OCI-LY3 (cell line): ENCODE measurements at regions not wholly inside any gene's neighbourhood (a gene's known extent, or its start where the extent isn't known, plus 50 kb on each side); places are given as distances from the start of the nearest gene placed in this dataset.

ENCODE experiments used
- CTCF ChIP-seq: fragments of 200-600, 300-600 bp; sonication (generic); IDR thresholded peaks from 2 replicates; pipeline ENCODE4 v1.5.1; 2014; ENCODE audit warnings: antibody characterized with exemption, low read length, low read depth
- EZH2phosphoT487 ChIP-seq: fragments of 200-600 bp; shearing (Covaris generic); IDR thresholded peaks from 2 replicates; pipeline ENCODE4 v1.6.1; 2018; ENCODE audit warnings: antibody characterized with exemption, mixed run types, low read depth

DNA sequence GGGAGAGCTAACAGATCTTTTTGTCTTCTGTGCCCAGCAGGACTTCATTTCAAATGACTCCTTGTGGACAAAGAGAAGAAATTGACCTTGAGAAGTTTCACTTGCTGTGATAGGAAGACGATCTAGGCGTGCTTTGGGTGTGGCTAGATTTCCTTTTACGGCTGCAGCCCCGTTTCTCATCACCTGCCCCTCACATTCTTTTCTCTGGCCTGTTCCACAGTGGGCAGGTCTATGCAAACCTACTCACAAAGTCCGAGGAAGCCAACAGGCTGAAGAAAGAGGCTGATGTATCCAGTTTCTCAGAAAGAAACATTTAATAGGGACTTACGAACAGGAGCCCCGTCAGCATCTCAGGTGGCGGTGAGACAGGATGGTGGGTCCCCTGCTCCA lies 231.8 kb downstream of the FGF9 start:
- TF ChIP-seq CTCF (no peak), EZH2phosphoT487 (no peak)
